NCI-H1092 treated with DMSO at 0.1 percent for 48 hours (cell line): ENCODE measurements at regions not wholly inside any gene's neighbourhood (a gene's known extent, or its start where the extent isn't known, plus 50 kb on each side); places are given as distances from the start of the nearest gene placed in this dataset.

ENCODE experiments used
- DNase-seq: peaks from one replicate; lab custom pipeline; 2025; lab: John Stamatoyannopoulos, UW

DNA sequence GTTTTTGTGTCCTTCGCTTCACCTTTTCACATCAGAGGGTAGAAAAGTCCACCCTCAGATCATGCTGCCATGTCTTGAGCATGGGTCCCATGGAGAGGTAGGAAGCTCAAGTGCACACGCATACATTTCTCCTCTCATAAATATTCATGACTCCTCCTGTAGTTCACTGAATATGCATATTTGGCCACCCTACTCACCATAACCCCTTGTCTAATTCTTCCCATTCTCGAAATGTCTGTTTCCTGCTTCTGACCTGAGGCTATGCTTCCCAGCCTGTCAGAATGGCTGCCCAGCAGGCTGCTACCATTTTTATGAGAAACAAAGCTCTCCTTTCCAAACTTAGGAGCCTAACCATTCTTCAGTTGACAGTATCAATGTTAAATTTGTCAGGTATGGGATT lies 86.5 kb downstream of the ADRA2C start:
- DNase-seq = no peak

DNA sequence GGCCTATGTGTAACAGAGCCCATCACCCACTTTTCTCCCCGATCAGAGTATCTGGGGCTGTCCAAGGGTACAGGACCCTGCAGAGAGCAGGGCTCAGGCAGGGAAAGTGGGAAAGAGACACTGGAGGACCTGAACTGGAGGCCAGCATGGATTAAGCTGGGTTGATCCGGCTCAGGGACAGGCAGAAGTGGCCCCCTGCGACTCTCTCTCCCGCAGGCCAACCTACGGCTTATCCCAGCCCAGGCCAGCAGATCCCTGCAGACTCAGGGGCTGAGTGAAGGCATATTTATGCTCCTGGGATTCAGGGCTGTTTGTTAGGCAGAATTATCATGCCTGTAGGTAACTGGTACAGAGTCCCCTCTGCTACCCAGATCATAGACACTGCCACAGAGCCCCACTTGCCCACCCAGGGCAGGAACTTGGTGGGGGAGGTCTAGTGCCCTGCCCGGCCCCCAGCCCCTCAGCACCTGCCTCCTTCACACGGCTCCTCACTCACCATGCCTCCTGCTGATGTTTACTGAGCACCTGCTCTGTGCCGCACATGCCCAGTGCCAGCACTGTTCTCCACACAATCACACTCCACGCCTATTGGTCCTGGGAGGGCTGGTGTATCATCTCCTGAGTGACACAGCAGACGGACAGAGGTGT lies 87.3 kb downstream of the ADRA2C start:
- DNase-seq = no peak

DNA sequence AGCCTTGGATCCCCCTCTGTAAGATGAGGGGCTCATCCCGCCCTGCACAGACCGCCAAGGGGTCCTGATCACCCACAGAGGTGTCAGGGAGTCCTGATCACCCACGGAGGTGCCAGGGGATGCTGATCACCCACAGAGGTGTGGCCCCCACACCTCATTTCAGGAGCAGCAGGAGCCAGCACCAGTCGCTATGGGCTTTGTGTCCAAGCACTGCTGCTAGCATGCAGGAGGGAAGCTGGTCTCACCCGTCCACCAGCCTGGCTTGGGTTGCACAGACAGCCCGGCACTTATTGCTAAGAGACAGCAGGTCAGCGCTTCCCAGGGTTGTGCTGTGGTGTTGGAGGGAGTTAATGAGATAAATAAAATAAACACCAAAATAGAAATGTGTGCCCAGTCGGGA lies 88.5 kb downstream of the ADRA2C start:
- no peak for DNase-seq

DNA sequence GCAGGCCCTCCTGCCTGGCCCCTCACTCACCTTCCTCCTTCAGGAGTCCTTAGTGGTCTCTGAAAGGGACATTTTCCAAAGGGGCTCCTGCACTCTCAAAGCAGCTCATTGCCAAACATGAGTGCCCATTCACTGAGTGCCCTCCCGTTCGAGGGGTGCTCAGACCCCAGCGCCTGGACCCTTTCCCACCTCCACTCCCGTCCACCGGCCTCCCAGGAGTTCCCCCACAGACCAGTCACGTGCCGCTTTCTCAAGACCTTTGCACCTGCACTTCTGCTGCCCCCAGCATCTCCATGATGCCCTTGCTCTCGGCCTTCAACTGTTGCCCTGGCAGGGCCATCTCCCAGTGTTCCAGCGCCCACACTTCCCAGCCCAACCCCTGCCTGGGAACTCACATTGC lies 89.5 kb downstream of the ADRA2C start:
- no peak for DNase-seq

DNA sequence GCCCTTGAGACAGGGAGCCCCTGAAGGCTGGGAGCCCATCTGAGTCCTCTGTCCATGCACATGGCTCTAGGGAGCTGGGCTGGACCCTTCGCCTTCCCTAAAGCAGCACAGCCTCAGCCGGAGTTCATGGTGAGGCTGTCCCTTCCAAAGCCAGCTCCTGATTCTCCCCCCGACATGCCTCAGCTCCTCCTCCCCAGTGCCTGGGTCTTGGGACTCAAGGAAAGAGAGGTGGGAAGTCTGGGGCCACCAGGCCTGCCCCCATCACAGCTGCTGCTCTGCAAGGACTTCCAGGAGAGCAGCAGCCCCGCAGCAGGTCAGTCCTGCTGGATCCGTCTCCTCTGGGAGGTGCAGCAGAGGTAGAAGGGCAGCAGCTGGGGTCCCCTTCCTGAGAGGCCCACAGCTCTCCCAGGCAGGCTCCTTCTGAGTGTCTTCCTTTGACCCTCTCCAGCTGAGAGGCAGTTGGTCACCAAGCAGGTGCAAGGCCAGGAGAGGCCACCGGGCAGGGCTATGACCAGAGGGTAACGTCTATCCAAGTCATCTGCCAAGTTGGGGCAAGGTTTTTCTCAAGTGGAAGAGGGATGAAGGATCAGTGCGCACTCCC lies 90.5 kb downstream of the ADRA2C start:
- DNase-seq = no peak

DNA sequence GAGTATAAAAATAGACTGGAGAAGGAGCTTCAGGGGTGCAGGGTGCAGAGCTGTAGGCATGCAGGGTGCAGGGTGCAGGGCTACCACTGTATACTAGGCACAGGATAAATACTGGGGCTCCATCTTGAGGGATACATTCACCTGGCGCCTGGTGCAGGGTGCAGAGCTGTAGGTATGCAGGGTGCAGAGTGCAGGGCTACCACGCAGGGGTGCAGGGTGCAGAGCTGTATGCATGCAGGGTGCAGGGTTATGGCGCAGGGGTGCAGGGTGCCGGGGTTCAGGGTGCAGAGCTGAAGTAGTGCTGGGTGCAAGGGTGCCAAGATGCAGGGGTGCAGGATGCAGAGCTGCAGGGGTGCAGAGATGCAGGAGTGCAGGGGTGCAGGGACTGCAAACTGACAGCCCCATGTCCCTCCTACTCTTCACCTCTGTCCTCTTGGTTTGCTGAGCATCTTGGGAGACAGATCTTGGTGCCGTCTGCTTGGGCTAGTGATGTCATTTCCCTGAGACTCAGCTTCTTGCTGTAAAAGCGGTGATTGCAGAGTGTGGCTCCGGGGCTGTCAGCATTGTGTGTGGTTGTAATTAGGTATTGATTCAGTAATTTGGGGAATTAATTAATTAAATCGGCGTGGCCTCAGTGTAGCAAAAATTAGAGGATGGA lies 91.2 kb downstream of the ADRA2C start:
- DNase-seq = no peak

DNA sequence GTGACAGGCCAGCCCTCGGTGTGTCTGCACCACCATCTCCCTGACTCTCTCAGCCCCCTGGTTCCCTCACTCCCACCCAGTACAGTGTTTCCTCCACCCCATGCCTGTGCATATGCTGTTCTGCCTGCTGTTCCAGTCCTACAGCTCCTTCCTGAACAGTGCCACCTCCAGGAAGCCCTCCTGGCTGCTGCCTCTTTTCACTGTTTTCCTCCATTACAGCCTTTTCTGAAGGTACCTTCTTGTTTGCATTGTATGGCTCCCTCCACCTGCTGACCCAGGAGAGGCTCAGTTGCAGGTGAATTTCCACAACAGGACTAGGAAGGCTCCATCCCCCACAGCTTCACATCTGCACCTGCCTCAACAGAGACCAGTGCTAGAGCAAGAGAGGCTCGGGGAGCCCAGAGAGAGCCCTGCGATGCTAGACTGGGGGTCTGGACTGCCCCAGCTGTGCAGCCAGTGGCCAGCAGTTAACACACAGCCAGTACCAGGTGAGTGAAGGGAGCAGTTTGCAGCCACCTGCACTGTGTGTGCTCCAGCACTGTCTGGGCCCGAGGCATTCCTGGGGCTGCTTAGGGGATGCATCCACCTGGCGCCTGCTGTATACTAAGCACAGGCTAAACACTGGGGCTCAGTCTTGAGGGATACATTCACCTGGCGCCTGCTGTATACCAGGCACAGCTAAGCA lies 92.0 kb downstream of the ADRA2C start:
- no peak for DNase-seq

DNA sequence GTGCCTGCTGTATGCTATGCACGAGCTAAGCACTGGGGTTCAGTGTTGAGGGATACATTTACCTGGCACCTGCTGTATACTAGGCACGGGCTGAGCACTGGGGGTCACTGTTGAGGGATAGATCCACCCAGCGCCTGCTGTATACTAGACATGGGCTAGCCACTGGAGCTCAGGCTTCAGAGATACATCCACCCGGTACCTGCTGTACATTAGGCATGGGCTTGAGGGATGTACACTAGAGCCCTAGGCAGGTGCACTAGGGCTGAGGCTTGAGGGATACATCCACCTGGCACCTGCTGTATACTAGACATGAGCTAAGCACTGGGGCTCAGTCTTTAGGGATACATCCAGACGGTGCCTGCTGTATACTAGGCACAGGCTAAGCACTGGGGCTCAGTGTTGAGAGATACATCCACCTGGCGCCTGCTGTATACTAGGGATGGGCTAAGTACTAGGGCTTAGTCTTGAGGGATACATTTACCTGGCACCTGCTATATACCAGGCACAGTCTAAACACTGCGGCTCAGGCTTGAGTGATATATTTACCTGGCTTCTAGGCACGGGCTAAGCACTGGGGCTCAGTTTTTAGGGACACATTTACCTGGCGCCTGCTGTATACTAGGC lies 92.7 kb downstream of the ADRA2C start:
- DNase-seq = no peak

DNA sequence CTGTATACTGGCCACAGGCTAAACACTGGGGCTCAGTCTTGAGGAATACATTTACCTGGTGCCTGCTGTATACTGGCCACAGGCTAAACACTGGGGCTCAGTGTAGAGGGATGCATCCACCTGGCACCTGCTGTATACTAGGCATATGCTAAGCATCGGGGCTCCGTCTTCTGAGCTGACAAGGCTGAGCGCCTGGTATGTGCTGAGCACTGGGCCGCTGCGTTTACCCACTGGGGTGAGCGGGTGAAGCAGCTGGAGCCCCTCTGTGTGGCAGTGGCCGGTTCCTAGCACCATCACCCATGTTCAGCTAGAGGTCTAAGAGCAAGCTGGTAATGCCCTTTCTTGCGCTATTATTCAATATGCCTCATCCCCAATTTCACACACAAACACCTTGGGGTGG lies 93.4 kb downstream of the ADRA2C start:
- DNase-seq = no peak

DNA sequence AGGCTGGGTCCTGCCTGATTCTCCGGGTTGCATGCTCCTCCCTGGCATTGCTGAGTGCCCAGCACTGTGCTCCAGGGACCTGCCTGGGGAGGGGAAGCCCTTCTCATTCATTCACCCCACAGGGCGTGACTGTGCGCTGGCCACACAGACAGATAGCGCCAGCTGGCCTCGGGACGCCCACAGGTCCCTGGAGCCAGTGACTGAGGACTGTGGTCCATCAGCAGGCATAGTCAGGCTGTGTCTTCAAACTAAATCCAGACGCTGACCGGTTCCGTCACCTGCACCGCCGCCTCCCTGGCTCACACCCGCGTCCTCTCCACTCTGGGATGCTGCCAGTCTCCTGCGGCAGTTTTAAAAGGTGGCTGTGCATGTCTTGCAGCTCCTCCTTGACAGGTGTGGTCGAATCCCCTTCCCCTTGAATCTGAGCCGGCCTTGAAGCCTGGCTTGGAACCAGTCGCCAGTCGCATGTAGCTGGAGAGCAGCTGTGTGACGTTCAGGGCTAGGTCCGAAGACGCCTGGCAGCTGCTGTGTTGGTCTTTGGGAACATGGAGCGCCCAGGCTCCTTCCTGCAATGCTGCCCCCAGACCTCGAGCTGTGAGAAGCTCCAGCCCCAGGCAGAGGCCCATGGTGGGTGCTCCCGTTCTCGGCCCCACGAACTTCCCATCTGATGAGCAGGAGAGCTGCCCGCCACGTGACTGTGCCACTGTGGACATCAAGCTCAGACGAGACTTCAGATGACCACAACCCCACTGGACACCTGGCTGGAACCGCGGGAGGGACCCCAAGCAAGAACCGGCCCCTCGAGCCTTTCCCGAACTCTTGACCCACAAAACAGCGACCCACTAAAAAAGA lies 94.1 kb downstream of the ADRA2C start:
- DNase-seq = no peak

DNA sequence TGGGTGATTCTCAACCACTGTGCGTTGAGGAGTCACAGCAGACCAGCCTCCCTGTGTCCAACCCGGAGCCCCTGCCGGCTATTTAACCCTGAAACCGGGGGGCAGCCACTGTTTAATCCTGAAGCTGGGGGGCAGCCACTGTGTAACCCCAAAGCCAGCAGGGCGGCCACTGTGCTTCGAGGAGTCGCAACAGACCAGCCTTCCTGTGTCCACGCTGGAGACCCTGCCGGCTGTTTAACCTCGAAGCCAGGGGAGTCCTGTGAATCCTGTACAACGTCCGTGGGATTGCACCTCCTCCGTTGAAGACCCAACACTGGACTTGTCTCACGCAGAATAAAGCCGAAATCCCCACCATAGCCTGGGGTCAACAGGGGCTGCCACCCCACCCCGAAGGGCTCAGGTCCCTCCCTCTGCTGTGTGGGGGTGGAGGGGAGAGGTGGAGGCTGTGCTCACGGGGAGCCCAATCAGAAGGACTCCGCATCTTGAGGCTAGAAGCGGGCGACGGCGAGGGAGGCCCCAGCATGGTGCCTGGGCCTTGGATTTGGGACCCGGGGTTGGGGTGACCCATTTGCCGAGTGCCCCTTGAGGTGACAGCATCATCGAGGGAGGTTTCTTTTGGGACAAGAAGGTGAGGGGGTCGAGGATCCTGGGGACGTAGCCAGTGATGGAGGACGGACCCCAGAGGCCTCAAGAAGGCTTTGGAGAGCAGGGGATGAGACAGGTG lies 94.9 kb downstream of the ADRA2C start:
- DNase-seq = no peak

DNA sequence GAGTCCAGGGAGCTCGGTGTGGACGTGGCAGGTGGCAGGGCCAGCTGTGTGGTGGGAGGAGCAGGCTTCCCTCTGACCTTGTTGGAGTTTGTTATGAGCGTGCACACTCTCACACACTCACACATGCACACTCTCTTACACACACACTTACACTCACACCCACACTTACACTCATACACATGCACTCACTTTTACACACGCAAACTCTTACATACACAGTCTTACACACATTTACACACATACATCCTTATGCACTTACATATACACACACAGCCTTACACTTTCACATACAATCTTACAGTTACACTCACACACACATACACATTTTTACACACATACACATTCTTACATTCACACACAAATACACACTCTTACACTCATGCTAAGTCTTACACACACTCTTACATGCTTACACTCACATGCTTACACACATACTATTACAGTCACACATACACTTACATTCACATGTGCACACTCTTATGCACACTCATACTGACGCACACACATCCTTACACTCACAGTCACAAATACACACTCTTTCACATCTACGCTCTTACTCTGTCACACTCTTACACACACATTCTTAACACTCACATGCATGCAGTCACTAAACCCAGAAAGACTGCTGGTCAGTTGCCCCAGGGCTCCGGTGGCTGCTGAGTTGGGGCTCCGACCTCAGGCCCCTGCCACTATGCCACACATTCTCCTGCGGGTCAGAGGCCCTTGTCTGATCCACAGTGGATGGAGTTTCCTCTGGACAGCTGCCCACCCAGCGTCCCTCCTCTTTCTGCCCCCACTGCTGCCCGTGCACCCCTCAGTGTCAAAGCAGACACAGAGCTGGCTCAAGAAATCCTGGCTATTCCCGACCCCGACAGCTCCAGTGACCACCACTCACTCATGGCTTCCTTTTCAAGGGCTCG lies 95.8 kb downstream of the ADRA2C start:
- DNase-seq = no peak

DNA sequence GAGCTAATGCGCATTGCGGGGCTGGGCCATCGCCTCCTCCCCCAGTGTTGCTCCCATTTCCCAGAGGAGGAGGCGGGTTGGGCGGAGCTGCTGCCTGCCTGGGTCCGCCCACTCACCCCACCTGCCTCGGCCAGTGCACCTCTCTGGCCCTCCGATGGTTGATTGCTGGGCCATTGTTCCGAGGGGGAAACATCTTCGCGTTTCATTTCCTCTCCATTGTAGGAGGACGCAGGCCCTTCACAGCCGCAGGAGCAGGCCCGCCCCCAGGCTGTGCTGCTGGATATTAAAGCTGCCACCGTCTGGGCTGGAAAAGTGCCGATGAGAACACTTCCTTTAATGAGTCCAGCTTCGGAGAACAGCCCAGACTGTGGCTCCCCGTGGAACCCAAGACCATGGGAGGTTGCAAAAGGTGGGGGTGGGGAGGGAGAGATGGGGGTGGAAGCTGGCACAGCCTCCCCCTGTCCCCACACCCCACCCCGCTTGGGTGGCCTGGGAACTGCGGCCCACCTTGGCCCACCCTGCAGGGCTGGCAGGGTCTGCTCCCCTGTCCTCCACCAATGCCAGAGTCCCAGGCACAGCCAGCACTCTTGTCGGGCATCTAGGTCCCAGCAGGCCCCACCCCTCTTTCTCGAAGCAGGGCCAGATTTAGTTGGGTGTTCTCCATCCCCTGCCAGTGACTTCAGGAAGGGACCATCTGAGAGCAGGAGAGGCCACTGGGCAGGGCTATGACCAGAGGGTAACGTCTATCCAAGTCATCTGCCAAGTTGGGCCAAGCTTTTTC lies 96.6 kb downstream of the ADRA2C start:
- no peak for DNase-seq

DNA sequence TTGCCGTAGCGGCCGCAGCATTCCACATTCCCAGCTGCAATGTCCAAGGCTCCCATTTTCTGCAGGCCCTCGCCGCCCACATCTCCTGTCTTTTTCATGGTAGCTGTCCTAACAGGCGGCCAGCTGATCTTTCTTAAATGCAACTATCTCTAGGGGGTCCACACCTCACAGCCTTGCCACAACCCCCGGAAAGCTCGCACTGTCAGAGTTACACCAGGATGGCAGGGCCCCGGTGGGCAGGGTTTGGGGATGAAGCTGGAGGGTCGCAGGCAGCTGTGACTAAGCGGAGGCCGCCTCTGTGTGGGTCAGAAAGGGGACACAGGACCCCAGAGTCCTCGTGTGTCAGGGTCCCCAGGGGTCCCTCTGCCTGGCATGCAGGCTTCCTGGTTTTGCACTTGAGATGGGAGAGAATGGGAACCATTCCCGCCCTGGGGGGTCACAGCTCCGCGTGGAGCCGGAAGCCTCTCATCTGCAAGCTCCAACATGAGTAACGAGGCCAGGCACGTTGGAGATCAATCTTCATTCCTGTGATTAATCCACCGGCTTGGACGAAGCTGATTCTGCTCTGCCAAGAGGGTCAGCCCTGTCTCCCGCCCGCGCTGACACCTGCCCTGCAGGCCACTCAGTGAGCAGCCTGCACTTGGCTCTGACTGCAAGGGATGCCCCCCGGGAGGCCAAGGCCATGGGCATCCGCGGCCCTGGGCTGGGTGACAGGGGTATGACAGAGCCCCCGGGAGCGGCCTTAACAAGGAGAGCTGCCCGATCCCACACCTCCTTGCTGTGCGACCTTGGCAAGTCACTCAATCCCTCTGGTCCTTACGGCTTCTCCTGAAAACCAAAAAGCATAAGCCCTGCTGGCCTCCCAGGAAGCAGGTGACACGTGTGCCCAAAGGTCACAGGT lies 97.9 kb downstream of the ADRA2C start:
- no peak for DNase-seq

DNA sequence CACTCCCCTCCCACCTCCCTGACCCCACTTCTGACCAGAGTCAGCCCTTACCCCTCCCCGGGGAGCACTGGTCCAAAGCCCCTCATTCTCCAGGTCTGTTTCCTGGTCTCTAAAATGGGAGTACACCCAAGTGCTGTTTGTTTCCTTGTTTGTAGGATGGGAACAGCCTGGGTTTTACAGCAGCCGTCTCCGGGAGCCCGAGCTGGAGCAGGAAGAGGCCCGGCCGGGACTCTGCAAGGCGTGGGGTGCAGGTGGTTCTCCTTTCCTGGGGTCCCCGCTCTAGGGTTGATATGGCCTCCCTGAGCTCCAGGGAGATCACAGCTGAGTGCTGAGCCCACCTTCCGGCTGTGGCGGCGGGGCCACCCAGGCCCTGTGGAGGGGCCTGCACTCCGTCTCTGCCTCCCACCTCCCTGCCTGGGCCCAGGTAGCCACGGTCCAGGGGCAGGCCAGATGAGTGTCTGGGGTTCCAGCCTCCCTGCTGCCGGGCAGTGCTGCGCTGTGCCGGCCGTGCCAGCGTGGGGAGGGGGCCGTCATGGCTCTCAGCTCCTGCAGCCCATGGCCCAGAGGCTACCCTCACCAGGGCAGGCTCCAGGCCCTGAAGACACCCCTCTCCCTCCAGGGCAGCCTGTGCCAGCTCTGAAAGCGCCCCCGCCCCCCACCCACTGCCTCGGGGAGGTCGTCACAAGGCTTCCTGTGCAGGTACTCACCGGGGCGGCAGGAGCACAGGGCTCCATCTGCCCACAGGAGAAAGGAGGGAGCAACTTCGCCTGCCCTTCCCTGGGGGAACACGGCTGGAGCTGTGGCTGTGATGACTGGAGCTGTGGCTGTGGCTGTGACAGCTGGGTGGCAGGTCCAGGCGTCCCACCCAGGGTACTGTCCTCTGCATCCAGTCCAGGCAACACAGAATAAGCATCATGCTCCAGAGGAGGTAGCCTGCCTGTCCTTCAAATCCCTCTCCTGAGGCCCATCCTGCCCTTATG lies 98.8 kb downstream of the ADRA2C start:
- DNase-seq = no peak

DNA sequence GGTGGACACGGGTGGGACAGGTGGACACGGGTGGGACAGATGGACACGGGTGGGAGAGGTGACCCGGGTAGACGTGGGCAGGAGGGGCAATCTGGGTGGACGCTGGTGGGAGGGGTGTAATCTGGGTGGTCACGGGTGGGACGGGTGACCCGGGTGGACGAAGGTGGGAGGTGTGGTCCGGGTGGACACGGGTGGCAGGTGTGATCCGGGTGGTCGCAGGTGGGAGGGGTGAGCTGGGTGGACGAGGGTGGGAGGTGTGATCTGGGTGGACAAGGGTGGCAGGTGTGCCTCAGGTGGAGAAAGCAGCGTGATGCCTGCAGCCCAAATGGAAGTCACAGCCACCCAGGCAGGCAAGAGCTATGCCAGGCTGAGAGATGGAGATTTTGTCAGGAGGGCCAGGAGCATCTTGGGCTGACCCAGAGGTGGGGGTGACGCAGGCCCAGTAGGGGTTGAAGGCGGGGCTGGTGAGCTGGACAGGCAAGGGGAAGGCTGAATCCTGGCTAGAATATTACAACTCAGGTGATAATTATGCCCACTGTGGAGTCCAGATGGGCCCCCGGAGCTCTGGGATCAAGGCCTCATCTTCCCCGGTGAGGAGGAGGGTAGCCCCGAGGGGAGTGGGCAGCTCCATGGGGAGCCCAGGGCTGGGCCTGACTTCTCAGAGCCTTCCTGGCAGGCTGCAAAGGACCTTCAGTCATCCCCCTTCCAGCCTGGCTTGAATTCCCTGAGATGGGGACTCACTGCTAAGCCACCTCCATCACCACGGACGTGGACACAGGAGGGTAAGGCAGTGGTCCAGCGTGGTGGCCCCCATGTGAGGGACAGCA lies 100.0 kb downstream of the ADRA2C start:
- DNase-seq = no peak
